HG03354 (cell line): ENCODE measurements at regions not wholly inside any gene's neighbourhood (a gene's known extent, or its start where the extent isn't known, plus 50 kb on each side); places are given as distances from the start of the nearest gene placed in this dataset.
A peak's percentile ranks its signal among the peaks of the same experiment; 100 is the strongest.
"Not testable (repeated sequence)": the region's sequence is repeated elsewhere in the genome, so short reads cannot be mapped to it uniquely, and the experiment has no call there.

Experiments used
- ATAC-seq: cut with Tn5 transposase; IDR thresholded peaks from one replicate; pipeline ENCODE4 v1.9.1; 2021; ENCODE audit warnings: mild to moderate bottlenecking; ENCODE audit not compliant: unreplicated experiment, poor library complexity, severe bottlenecking

DNA sequence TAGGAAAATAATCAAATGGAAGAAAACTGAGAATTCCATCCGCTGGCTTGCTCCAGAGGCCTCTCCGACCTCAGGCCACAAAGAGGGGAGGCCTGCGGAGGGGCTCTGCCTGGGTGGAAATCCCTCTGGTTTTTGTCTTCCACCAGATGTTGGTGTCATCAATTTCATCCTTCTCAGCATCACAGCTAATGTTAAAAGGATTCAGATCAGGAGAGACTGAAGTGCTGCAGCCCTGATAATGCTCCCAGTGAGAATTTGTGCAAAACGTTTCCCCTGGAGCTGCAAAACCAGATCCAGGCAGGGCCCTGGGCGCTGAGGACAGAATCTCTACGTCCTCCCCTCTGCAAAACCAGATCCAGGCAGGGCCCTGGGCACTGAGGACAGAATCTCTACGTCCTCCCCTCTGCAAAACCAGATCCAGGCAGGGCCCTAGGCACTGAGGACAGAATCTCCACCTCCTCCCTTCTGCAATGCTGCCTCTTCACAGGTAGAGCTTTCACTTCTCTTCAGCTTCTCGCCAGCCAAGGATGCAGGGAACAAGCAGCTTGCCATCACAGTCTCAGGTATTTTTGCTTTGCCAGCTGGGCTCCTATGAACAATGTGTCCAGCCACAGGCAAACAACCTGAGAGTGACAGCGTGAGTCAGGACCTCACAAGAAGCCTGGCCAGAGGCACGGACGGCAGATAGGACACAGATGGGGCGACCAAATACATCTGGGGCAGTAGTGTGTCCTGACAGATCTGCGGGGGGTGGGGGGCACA lies 81.2 kb downstream of the TMEM18 start:
- no peak for ATAC-seq

DNA sequence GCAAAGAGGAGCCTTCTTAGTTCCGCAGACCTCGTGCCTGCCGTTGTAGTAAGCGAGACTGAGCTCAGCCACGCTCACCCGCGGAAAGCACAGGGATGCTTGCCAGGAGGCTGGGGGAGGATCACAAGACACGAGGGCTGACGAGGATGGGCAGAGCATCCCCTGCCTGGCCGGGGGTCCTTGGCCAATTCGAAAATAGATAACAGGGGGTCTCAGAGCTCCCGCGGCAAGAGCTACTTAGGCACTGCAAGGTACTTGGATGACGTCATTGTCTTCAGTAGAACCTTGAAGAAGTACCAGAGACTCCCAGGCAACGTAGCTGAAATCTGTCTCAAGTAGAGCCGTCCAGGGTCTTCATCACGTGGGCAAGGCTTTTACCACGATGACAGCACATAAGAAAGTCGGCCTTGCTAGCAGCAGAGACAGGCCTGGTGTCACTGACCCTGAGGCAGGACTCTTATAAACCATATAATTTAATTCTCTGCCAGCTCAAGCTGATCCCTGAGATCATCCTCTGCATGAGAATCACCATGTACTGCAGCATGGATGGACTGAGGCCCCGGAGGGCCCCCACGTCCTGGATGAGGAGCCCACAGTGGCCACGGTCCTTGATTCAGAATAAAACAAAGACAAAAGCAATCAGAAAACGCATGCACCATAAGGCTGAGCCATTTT lies 81.9 kb downstream of the TMEM18 start:
- no peak for ATAC-seq

DNA sequence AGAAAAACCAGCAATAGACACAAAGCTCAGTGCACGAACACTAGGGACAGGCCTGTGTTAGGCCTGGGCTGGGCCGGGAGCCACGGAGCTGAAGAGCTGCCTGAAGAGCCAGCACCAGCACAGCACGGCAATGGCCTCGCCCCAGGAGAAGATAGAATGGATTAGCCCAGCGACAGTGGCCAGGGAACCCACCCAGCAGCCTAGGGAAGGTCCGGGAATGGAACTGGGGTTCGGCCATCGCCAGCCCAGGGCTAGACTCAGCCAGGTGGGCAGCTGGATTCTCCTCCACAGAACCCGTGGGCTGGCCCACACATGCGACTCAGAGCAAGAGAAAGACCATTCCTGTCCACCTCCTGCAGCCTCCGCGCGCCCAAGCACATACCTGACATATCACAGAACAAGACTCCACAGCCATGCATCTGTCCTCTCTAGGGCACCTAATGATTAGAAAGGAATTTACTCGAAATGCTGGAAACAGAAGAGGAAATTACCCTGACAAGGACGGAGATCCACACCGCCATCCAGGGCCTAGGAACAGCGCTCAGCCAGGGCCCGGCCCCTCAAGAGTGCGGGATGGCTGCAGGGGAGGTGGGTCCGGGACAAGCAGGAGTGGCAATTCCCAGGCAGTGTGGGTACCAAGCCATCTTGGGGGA lies 82.8 kb downstream of the TMEM18 start:
- ATAC-seq: no peak

GRCh38 chr2:593356-594026 lies 83.7 kb downstream of the TMEM18 start:
- no peak for ATAC-seq

DNA sequence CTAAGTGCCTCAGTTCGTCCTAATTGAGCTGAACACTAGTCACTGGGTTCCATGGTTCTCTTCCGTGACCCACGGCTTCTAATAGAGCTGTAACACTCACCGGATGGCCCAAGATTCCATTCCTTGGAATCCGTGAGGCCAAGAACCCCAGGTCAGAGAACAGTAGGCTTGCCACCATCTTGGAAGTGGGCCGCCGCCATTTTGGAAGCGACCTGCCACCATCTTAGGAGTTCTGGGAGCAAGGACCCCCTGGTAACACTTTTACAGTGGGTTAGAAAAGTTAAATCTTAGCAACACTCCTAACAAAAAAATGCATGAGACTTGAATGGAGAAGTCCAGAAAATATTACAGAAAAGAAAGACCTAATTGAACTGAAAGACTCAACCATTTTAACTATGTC lies 84.5 kb downstream of the TMEM18 start:
- ATAC-seq: no peak

DNA sequence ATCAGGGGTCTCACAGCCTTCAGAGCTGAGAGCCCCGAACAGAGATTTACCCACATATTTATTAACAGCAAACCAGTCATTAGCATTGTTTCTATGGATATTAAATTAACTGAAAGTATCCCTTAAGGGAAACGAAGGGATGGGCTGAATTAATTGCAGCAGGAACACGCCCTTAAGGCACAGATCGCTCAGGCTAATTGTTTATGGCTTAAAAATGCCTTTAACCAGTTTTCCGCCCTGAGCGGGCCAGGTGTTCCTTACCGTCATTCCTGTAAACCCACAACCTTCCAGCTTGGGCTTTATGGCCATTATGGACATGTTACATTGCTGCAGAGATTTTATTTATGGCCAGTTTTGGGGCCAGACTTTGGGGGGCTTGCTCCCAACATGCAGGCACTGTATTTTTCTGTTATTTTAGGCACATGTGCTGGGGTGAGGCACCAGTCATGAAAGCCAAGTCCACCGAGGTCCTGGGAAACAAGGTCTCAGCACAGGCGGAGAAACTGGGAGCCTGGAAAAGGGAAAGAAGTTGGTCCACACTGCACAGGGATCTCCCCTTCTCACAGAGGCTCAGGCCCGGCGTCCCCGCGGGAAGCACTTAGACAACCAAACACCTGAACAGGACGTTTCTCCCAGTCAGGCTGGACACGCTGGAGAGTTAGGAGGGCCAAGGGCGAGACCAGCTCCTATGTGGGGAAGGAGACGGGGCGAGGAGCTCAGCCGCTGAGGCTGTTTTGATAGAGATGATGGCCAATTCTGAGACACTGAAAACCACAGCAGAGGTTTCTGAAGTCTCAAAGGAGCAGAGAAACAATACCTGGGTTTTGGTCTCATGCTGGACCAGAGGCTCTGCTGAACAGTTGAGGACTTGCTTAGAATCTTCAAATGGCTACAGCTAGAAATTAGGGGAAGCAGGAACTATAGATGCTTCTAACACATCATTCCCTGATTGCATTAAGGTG lies 86.7 kb downstream of the TMEM18 start:
- ATAC-seq: no peak

DNA sequence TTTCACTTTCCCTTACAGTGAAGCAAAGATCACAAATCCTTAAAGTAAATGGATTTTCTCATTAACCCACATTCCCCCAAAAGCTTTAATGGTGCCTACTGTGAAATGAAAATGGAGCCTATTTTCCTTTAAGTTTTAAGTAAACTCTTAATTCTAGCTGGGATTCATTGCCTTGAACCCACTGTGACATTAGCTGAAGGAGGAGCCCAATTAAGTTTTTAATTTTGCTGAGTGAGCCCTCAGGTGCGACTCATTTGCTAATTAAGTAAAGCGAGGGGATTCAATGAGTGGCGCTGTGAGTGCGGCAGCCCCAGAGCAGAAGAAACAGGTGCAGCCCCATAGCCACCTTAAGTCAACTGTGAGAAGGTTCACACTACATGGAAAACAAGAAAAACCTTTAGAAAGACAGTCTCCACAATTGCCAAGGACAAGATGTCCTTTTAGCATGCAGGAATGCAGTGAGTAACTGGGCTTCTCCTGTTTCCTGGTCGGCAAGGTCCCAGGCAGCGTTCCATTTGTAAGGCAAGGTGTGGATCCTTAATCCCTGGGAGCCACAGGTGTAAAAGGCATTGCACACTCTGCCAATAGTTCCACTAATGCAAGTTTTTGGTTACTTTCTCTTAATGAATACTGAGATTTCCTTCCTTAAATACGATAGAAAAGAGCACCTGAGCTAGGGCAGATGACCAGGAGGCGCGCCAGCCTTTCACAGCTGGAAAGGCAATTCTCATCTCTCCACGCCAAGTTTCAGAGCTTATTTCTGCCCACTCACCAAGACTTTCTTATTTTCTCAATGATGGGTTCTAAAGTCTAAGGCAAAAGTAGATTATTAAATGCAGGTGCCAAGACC lies 87.7 kb downstream of the TMEM18 start:
- ATAC-seq: no peak

DNA sequence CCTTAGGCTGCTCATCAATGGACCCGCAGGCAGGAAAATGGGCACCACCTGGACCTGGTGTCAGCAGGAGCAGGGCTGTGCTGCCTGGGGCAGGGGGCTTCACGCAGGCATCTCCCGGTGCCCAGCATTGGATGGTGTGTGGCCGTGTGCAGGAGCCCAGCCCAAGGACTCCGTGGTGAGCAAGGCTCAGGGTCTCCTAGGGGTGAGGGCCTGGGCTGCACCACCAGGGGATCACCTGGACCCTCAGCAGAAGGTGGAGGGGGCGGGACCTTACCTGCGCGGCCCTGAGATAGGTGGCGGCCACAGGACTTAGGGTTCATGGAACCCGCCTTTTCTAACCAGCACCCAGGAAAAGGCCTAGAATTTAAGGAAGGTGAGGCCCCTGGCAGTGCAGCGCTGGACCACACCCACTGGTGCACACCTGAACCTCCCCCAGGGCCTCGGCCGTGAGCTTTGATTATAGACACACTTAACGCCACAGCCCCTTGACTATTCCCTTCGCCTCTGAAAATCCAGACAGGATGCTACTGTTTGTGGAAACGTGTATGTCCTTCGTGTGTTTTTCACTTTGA lies 89.0 kb downstream of the TMEM18 start:
- no peak for ATAC-seq

DNA sequence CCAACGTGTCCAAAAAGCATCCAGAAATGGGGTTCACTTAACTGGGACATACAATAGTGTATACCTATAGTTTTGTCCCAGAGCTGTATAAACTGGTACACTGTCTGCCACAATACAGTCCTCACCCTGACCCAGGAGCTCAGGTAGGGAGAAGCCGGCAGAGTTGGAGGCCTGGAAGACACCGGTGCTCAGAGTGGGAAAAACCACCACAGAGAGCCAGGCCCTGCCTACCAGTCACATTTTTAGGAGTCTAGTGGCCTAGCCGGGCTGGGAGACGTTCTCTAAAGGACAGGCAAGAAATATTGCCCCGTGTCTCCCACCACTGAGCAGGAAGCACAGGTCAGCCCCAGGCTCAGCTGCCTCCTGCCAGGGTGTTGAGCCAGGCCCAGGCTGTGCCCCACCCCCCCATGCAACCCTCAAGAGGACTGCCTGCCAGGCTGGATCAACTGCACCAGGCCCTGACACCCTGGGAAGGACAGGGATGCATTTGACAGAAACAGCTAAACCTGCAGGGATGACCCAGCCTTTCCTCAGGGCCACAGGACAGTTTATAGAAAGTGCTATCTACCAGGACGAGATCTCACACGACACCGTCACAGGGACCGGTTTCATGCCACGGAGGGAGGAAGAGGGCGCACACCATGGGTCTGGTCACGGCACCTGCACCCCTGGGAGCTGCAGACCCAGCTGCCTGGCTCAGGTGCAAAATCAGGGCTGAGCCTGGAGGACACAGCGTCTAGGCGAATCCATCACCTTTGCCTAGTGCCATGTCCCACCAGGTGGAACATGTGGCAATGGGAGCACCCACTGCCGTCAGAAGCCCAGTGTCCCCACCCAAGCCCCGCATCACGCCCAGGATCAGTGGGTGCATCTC lies 89.9 kb downstream of the TMEM18 start:
- no peak for ATAC-seq

- ATAC-seq: no peak
These were observed 90.5 kb downstream of the TMEM18 start for GRCh38 chr2:586641-587076.

DNA sequence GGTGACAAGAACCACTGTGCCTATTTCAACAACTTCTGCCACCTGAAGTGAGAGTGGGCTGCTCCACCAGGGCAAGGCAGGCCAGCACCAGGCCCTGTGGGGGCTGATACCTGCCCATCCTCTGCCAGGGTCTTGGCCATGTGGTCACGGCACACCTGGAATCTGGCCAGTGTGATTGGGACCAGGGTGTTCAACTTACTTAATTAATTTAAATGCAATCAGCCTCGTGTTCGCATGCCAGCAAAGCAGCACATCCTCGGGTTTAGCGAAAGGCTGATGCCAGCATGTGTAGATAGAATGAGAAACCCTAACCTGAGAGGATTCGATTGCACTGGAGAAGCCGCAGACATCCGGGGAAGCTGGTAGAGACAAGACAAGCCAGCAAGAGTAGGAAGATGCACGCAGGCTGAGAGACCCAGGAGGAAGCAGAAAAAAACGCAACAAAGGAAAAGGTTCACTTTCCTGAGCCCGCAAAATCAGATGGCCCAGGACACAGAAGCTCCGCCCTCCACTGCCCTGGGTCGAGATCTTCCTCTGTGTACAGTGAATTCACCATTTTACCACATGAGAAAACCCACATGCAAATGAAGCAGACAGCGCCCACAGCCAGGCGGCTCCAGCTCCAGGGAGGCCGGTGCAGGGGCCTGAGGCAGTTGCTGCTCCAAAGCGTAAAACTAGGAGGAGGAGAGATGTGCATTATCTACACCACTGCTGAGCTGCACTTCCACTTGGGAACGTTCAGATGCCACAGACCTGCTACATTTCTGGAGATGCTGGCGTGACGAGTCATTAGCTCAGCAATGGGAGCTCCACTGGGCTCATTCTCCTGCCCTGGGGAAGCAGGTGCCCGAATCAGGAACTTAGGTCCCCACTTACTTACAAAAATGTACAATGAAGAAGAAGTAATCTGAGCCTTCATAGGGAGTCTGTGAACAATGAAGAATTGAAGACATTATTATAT lies 92.1 kb downstream of the TMEM18 start:
- peak; percentile 97 for ATAC-seq

DNA sequence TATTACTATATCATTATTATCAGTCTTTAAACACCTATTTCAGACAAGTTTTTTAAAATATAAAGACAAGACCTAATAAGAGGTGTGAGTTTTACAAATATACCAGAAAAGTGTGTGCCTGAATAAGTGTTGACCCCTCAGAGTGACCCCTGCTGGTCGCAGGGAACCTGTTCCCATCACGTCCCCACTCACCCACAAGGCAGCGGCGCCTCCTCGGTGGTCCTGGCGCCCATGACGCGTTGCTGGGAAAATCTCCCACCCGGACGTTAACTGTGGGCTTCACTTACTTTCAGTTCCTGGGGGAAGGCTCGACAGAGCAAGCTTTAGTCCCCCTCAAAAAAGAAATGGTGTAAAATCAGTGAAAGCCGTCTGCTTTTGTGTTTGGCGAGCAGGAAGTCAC lies 93.5 kb downstream of the TMEM18 start:
- no peak for ATAC-seq

GRCh38 chr2:582792-583528 lies 94.2 kb downstream of the TMEM18 start:
- no peak for ATAC-seq

DNA sequence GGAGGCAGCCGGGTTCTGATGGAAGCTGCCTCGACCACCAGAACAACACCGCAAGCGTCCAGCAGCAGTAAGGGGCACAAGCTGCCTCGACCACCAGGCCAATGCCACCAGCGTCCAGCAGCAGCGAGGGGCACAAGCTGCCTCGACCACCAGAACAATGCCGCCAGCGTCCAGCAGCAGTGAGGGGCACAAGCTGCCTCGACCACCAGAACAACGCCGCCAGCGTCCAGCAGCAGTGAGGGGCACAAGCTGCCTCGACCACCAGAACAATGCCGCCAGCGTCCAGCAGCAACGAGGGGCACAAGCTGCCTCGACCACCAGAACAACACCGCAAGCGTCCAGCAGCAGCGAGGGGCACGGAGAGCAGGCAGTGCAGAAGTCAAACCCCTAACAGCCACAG lies 94.9 kb downstream of the TMEM18 start:
- not testable (repeated sequence) for ATAC-seq

DNA sequence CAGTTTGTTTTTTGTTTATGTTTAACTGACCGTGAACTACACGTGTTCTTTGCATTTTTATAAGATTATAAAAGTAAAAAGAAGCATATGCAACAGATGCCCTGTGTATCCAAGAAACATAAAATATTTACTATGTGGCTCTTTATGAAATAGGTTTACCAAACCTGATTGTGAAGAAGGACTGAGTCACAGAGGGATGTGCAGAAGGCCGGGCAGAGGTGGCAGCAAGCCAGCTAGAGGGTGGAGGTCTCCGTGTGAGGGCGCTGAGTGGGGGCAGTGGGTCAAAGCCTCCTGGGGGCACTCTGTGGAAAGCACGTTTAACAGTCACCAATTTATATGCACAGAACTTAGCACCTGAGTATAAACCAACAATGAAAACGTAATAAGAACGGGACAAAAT lies 97.2 kb downstream of the TMEM18 start:
- ATAC-seq: no peak
